ENCODE measurements at regions not wholly inside any gene's neighbourhood (a gene's known extent, or its start where the extent isn't known, plus 50 kb on each side); places are given as distances from the start of the nearest gene placed in this dataset.

DNA sequence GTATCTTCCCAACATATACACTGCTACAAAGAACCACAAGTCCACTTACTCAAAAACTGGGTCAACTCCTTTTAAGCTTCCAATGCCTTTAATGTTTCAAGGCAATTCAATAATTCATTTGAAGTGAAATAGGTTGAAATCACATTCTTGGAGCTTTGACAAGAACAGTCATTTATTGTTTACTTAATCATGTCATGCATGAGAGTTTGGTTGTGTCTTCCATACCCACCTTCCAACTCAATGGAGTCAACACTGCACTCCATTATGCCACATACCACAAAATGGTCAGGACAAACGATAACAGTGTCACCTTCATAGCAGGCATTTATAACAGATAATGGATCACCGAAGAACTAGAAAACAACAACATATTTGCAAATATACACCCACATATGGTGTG lies 506.3 kb downstream of the UQCRFS1 start:
- TF ChIP-seq, protein P1, sequence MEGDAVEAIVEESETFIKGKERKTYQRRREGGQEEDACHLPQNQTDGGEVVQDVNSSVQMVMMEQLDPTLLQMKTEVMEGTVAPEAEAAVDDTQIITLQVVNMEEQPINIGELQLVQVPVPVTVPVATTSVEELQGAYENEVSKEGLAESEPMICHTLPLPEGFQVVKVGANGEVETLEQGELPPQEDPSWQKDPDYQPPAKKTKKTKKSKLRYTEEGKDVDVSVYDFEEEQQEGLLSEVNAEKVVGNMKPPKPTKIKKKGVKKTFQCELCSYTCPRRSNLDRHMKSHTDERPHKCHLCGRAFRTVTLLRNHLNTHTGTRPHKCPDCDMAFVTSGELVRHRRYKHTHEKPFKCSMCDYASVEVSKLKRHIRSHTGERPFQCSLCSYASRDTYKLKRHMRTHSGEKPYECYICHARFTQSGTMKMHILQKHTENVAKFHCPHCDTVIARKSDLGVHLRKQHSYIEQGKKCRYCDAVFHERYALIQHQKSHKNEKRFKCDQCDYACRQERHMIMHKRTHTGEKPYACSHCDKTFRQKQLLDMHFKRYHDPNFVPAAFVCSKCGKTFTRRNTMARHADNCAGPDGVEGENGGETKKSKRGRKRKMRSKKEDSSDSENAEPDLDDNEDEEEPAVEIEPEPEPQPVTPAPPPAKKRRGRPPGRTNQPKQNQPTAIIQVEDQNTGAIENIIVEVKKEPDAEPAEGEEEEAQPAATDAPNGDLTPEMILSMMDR (IDR thresholded peaks at IDR 0.05): no peak
- TF ChIP-seq EP300 (IDR thresholded peaks at IDR 0.05) (no peak), ESRRA (IDR thresholded peaks at IDR 0.05; ENCODE audit: borderline replicate concordance, low read length) (no peak)

Measured in A549 (cell line).